ENCODE measurements at regions not wholly inside any gene's neighbourhood (a gene's known extent, or its start where the extent isn't known, plus 50 kb on each side); places are given as distances from the start of the nearest gene placed in this dataset.
"Not testable (repeated sequence)": the region's sequence is repeated elsewhere in the genome, so short reads cannot be mapped to it uniquely, and the experiment has no call there.

- DNase-seq: no peak
These were observed 91.8 kb upstream of the NEDD4L start for GRCh38 chr18:57951999-57952774.

- no peak for DNase-seq
These were observed 92.8 kb upstream of the NEDD4L start for GRCh38 chr18:57951117-57951796.

- DNase-seq: no peak
These were observed 93.5 kb upstream of the NEDD4L start for GRCh38 chr18:57950542-57950941.

GRCh38 chr18:57949335-57949734, 94.7 kb upstream of the NEDD4L start:
- not testable (repeated sequence) for DNase-seq

- no peak for DNase-seq
These were observed 96.9 kb upstream of the NEDD4L start for GRCh38 chr18:57947117-57947516.

GRCh38 chr18:57943723-57944122, 100.3 kb upstream of the NEDD4L start:
- DNase-seq: no peak

GRCh38 chr18:57942493-57942892, 101.5 kb upstream of the NEDD4L start:
- DNase-seq: no peak

- no peak for DNase-seq
These were observed 102.1 kb upstream of the NEDD4L start for GRCh38 chr18:57941841-57942489.

- DNase-seq: no peak
These were observed 103.8 kb upstream of the NEDD4L start for GRCh38 chr18:57940166-57940660.

GRCh38 chr18:57934375-57934774, 109.7 kb upstream of the NEDD4L start:
- not testable (repeated sequence) for DNase-seq

GRCh38 chr18:57931038-57931437, 113.0 kb upstream of the NEDD4L start:
- no peak for DNase-seq

- DNase-seq: no peak
These were observed 113.5 kb upstream of the NEDD4L start for GRCh38 chr18:57930476-57930875.

- no peak for DNase-seq
These were observed 114.1 kb upstream of the NEDD4L start for GRCh38 chr18:57929922-57930321.

GRCh38 chr18:57928466-57928865, 115.6 kb upstream of the NEDD4L start:
- no peak for DNase-seq

- DNase-seq: no peak
These were observed 116.5 kb upstream of the NEDD4L start for GRCh38 chr18:57927511-57927910.

GRCh38 chr18:57925706-57926105, 118.3 kb upstream of the NEDD4L start:
- no peak for DNase-seq

GRCh38 chr18:57923611-57924010, 120.4 kb upstream of the NEDD4L start:
- no peak for DNase-seq

GRCh38 chr18:57922885-57923284, 119.8 kb upstream of the ATP8B1 start:
- no peak for DNase-seq

GRCh38 chr18:57921708-57922107, 118.6 kb upstream of the ATP8B1 start:
- DNase-seq: no peak

- no peak for DNase-seq
These were observed 116.9 kb upstream of the ATP8B1 start for GRCh38 chr18:57920036-57920435.

GRCh38 chr18:57918601-57919000, 115.5 kb upstream of the ATP8B1 start:
- DNase-seq: no peak

- DNase-seq: no peak
These were observed 113.6 kb upstream of the ATP8B1 start for GRCh38 chr18:57916684-57917083.

- DNase-seq: no peak
These were observed 112.9 kb upstream of the ATP8B1 start for GRCh38 chr18:57915865-57916582.
